ENCODE measurements at regions not wholly inside any gene's neighbourhood (a gene's known extent, or its start where the extent isn't known, plus 50 kb on each side); places are given as distances from the start of the nearest gene placed in this dataset.

DNA sequence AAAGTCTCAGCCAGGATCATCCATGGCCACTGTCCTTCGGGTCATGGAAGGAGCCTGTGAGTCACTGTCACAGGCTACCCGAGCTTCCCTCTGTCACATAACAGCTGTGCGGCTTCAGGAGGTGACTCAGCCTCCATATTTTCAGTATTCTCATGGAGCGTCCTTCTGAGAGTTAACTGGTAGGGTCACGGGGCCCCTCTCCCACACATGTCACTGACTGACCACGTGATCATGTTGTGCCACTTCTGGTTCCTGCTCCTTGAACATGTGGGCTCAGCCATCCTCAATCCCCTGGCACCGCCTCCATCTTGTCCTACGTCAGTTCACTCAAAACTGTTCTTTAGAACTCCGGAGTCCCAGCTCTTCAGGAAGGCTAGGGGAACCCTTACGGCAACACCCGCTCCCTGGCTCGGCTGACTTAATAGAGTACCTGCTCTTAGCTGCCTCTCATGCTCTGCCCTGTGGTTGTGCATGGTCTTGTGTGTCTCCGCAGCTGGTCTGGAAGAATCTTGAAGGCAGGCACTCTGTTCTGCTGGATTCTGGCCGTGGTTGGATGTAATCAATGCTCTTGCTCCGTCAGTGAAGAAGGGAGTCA, 182.8 kb downstream of the ICE1 start:
- TF ChIP-seq, protein P1, sequence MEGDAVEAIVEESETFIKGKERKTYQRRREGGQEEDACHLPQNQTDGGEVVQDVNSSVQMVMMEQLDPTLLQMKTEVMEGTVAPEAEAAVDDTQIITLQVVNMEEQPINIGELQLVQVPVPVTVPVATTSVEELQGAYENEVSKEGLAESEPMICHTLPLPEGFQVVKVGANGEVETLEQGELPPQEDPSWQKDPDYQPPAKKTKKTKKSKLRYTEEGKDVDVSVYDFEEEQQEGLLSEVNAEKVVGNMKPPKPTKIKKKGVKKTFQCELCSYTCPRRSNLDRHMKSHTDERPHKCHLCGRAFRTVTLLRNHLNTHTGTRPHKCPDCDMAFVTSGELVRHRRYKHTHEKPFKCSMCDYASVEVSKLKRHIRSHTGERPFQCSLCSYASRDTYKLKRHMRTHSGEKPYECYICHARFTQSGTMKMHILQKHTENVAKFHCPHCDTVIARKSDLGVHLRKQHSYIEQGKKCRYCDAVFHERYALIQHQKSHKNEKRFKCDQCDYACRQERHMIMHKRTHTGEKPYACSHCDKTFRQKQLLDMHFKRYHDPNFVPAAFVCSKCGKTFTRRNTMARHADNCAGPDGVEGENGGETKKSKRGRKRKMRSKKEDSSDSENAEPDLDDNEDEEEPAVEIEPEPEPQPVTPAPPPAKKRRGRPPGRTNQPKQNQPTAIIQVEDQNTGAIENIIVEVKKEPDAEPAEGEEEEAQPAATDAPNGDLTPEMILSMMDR (conservative IDR thresholded peaks at IDR 0.05) = no peak
- no peak for TF ChIP-seq ZFX (IDR thresholded peaks at IDR 0.05)
- H3K27ac ChIP-seq = no peak overlapping the region

DNA sequence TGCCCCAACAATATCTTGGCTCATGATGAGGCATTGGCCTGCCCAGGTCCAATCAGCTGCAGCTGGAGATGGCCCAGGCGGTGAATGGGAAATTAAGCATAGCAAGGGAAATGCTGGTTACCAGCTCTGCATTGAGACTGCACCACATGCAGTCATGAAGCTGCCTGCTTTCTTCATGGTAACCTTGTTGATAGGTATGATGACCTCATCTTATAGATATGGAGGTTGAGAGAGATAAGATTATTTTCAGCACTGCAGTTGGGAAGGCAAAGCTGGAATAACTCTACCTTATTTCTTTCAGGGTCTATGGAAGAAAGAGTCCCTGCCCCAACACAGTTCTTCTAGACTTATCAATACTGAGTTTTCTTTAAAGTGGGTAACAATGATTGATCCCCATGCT, 180.1 kb downstream of the ICE1 start:
- TF ChIP-seq ZFX (IDR thresholded peaks at IDR 0.05) = no peak
- TF ChIP-seq, protein P1 (conservative IDR thresholded peaks at IDR 0.05) = no peak
- H3K27ac ChIP-seq = no peak overlapping the region

DNA sequence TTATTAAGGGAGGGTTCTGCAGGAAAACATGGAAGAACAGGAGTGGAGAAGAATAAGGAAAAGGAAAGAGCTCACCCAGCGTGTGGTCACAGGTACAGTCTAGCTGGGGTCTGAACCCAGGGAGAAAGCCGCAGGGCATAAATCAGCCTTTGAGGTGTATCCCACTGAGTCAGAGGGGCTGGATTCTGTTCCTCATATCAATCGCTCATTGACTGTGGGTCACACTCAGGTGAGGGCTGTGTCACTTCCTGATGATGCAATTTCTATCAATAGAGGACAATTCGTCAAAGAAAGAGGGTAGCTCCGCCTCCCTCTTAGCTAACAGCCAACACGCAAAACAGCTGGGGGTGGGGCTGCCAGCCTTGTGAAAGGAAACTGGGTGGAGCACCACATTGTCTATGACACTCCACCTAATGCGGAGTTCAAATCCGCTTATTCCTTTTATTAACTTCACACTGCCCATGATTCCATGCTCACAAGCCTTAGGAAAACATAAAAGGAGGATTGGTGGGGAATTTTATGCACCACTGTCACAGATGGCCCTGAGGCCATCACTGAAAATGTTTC, 176.2 kb downstream of the ICE1 start:
- TF ChIP-seq ZFX (IDR thresholded peaks at IDR 0.05) = no peak
- TF ChIP-seq, protein P1 (conservative IDR thresholded peaks at IDR 0.05) = no peak
- H3K27ac ChIP-seq = no peak overlapping the region

DNA sequence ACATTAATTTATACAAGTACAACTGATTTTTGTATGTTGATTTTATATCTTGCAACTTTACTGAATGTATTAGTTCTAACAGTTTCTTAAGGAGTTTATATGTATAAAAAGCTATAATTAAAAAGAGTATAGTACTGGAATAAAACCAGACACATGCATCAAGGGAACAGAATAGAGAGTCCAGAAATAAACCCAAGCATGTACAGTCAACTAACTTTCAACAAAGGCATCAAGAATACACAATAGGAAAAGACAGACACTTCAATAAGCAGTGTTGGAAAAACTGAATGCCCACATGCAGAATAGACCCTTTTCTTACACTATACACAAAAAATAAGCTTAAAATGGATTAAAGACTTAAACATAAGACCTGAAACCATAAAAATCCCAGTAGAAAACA, 170.9 kb downstream of the ICE1 start:
- no peak overlapping the region for H3K27ac ChIP-seq
- no peak for TF ChIP-seq ZFX (IDR thresholded peaks at IDR 0.05)
- TF ChIP-seq, protein P1 (conservative IDR thresholded peaks at IDR 0.05) = no peak

DNA sequence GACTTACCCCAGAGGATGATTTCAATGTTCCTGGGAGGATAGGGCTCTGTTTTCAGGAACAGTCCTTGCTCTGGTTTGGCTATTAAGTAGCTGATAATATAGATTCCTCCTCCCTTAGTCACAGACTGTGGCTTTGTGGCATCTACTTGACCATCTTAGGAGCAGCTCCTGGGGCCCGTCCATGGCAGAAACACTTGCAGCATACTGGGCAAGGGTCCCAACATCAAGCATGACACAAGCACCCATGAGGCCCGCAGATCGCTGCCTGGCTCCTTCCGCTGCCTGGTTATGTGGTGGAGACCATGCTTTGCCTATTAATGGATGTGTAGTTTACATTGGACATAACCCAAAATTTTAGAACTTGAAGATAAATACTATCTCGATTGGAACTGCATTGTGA, 170.1 kb downstream of the ICE1 start:
- H3K27ac ChIP-seq = no peak overlapping the region
- TF ChIP-seq, protein P1 (conservative IDR thresholded peaks at IDR 0.05) = no peak
- TF ChIP-seq ZFX (IDR thresholded peaks at IDR 0.05) = no peak

DNA sequence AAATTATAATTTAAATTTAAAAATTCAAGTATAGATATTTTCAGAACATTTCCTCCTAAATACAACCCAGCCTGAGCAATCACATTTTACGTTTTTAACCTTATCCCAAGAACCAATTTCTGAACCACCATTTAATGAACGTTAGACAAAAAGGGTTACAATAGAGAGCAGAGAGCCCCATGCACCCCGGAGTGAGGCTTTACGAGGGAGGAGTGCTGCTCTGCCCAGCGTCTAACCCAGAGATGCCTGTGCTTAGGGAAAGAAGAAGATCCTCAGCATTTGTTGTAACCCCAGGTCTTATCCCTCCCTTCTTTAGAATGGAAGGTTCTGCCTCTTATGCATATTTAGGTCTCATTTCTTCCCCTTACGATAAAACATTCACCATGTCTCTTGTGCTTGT, 169.1 kb downstream of the ICE1 start:
- no peak overlapping the region for H3K27ac ChIP-seq
- TF ChIP-seq, protein P1 (conservative IDR thresholded peaks at IDR 0.05) = no peak
- no peak for TF ChIP-seq ZFX (IDR thresholded peaks at IDR 0.05)

DNA sequence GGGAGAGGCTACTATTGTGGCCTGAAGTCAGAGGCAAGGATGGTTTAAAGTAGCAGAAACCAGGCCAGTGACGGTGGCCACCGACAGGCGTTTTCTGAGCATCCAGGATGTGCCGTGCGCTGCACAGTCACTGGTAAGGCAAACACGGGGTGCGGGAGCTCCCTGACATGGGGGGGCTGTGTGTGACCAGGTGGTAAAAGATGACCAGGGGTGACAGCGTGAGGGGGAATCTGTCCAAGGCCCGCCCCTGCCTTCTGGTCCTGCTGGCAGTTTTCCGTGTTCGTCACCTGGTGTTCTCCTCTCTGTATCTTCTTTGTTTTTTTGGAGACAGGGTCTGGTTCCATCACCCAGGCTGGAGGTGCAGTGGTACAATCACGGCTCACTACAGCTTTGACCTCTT, 167.4 kb downstream of the ICE1 start:
- TF ChIP-seq ZFX (IDR thresholded peaks at IDR 0.05) = no peak
- TF ChIP-seq, protein P1 (conservative IDR thresholded peaks at IDR 0.05) = no peak
- H3K27ac ChIP-seq = no peak overlapping the region
